GM12878 (cell line): ENCODE measurements at regions not wholly inside any gene's neighbourhood (a gene's known extent, or its start where the extent isn't known, plus 50 kb on each side); places are given as distances from the start of the nearest gene placed in this dataset.

Experiments used
- ATAC-seq: fragments of 200-7000 bp; cut with Tn5 transposase; 3 replicates; pipeline ENCODE4 v1.9.1; 2020; ENCODE audit warnings: mild to moderate bottlenecking, moderate library complexity
- BruUV-seq: library from RNA; stranded (reverse); fragments of 400-500 nt; replicated peaks from 2 replicates; lab custom pipeline; 2021; lab: Mats Ljungman, UMichigan
- CTCF ChIA-PET: fragments of 300-600 bp; sonication (Branson Sonifier 250); formaldehyde crosslinking; extraction: SDS; loops from one replicate; lab custom pipeline; 2021; ENCODE audit warnings: inconsistent platforms; lab: Yijun Ruan, JAX
- POLR2A ChIA-PET: fragments of 350-600 bp; formaldehyde crosslinking; extraction: SDS; loops from one replicate; lab custom pipeline; 2021; ENCODE audit warnings: inconsistent platforms; lab: Charles Lee
- RAD21 ChIA-PET: fragments of 300-600 bp; sonication (Branson Sonifier 250); formaldehyde crosslinking; loops from one replicate; lab custom pipeline; 2023; ENCODE audit warnings: antibody characterized with exemption; ENCODE audit not compliant: unreplicated experiment; lab: Charles Lee
- SMC1A ChIA-PET: fragments of 300-600 bp; sonication (Branson Sonifier 250); formaldehyde crosslinking; loops from one replicate; lab custom pipeline; 2023; ENCODE audit not compliant: unreplicated experiment, uncharacterized antibody; lab: Charles Lee
- DNase-seq: peaks from one replicate; pipeline ENCODE4 v3.0.0-alpha.2; 2011; ENCODE audit warnings: low read depth, low spot score
- FAIRE-seq: peaks from 3 replicates; lab custom pipeline; 2011; peaks lifted over from hg19 to GRCh38; lab: Jason Lieb, UNC
- H2AFZ ChIP-seq: 2 replicates; pipeline ENCODE4 v1.6.0; 2011; ENCODE audit warnings: low read depth, low read length, control low read depth; ENCODE audit not compliant: control insufficient read depth
- H3K27ac ChIP-seq: 2 replicates; pipeline ENCODE4 v1.5.1; 2011; ENCODE audit warnings: control low read depth; ENCODE audit not compliant: control insufficient read depth, insufficient read depth
- H3K27me3 ChIP-seq, 2 experiments: replicated peaks in 1 of 2; 2 replicates each; pipeline versions ENCODE4 v1.6.0 to v1.6.1; 2011; ENCODE audit warnings: low read length in 1 of 2; ENCODE audit not compliant: control insufficient read depth in 2 of 2, insufficient read depth in 2 of 2
- H3K36me3 ChIP-seq, 2 experiments: 2 replicates each; pipeline ENCODE4 v1.5.1; 2011; ENCODE audit warnings: low read length in 1 of 2; ENCODE audit not compliant: control insufficient read depth in 2 of 2, insufficient read depth in 2 of 2
- H3K4me1 ChIP-seq: 2 replicates; pipeline ENCODE4 v1.6.1; 2011; ENCODE audit warnings: mild to moderate bottlenecking, low read length, moderate library complexity, mixed read lengths; ENCODE audit not compliant: control insufficient read depth, insufficient read depth
- H3K4me2 ChIP-seq: 2 replicates; pipeline ENCODE4 v1.6.0; 2011; ENCODE audit warnings: control low read depth; ENCODE audit not compliant: control insufficient read depth, insufficient read depth
- H3K4me3 ChIP-seq: fragments of 200-600 bp; sonication (generic); 2 replicates; pipeline ENCODE4 v1.5.1; 2016
- H3K79me2 ChIP-seq: 2 replicates; pipeline ENCODE4 v1.6.0; 2011; ENCODE audit warnings: low read length; ENCODE audit not compliant: control insufficient read depth, insufficient read depth
- H3K9ac ChIP-seq: 2 replicates; pipeline ENCODE4 v1.8.0; 2011; ENCODE audit warnings: low read length, control low read depth, mixed read lengths; ENCODE audit not compliant: control insufficient read depth, insufficient read depth
- H3K9me3 ChIP-seq: replicated peaks from 3 replicates; pipeline ENCODE4 v1.5.1; 2011; ENCODE audit warnings: mild to moderate bottlenecking, low read length; ENCODE audit not compliant: control insufficient read depth, insufficient read depth
- H4K20me1 ChIP-seq: 2 replicates; pipeline ENCODE4 v1.6.0; 2011; ENCODE audit not compliant: control insufficient read depth, insufficient read depth
- CEBPZ ChIP-seq: fragments of 150-350 bp; IDR thresholded peaks from 2 replicates; pipeline ENCODE4 v1.6.1; 2016; ENCODE audit warnings: low read depth, low read length
- CUX1 ChIP-seq: IDR thresholded peaks from 2 replicates; pipeline ENCODE4 v1.6.1; 2012; ENCODE audit warnings: improper control_type of control experiment, low read depth, low read length; ENCODE audit not compliant: insufficient replicate concordance
- EGR1 ChIP-seq, 2 experiments: IDR thresholded peaks; 1 replicate in 1 of 2; 2 replicates in 1 of 2; pipeline ENCODE4 v1.6.1; 2011 to 2012; ENCODE audit warnings: low read depth in 2 of 2, low read length in 2 of 2, borderline replicate concordance in 1 of 2, mild to moderate bottlenecking in 1 of 2, moderate library complexity in 1 of 2
- ETV6 ChIP-seq, 2 experiments: fragments of 450-650 bp in 1 of 2; IDR thresholded peaks in 1 of 2; conservative IDR thresholded peaks in 1 of 2; 2 replicates each; pipeline ENCODE4 v1.6.1; 2014; ENCODE audit warnings: antibody characterized with exemption in 1 of 2, borderline replicate concordance in 1 of 2, low read depth in 1 of 2, mild to moderate bottlenecking in 1 of 2, moderate library complexity in 1 of 2
- MEF2B ChIP-seq: fragments of 450-650 bp; IDR thresholded peaks from 2 replicates; pipeline ENCODE4 v1.6.1; 2018; ENCODE audit warnings: mild to moderate bottlenecking, moderate library complexity; ENCODE audit not compliant: partially characterized antibody, poor library complexity, severe bottlenecking
- RUNX3 ChIP-seq: IDR thresholded peaks from 2 replicates; pipeline ENCODE4 v1.6.1; 2012; ENCODE audit warnings: low read length, inconsistent platforms
- SREBF1 ChIP-seq: IDR thresholded peaks from 2 replicates; pipeline ENCODE4 v1.6.1; 2012; ENCODE audit warnings: mild to moderate bottlenecking, low read length
- ZNF24 ChIP-seq: fragments of 450-650 bp; IDR thresholded peaks from 2 replicates; pipeline ENCODE4 v1.6.1; 2017; ENCODE audit warnings: antibody characterized with exemption, mild to moderate bottlenecking
- WGBS: methylation state at CpG from one replicate; pipeline ENCODE4 v1.1.6; 2016; ENCODE audit warnings: low lambda C conversion rate; ENCODE audit not compliant: insufficient replicate concordance, insufficient coverage; ENCODE audit errors: missing lambda C conversion rate; 5-methylcytosine and 5-hydroxymethylcytosine counted together
- in situ Hi-C: fragments of 300-500 bp; cut with MboI; formaldehyde crosslinking; loops from 9 replicates; pipeline ENCODE4 v1.14.3; 2018; ENCODE audit warnings: mixed read lengths
- intact Hi-C: fragments of 100-400 bp; cut with micrococcal nuclease; formaldehyde crosslinking; loops from one replicate; pipeline ENCODE4 v1.14.2; 2022; ENCODE audit not compliant: unreplicated experiment

- RAD21 ChIA-PET = no interaction called here
- FAIRE-seq = no peak
Measured at GRCh38 chr3:4079339-4080195, 223.6 kb upstream of the SETMAR start.

More at GRCh38 chr3:4079339-4080195, 223.6 kb upstream of the SETMAR start:
- Histone ChIP-seq H3K4me1 (no peaks in the 10 kb centered on the region), H3K4me2 (no peak overlapping the region), H2AFZ (no peak overlapping the region), H3K27ac (no peak overlapping the region), H3K9ac (no peak overlapping the region), H3K9me3 (no peaks in the 10 kb centered on the region), H3K4me3 (no peak overlapping the region), H3K79me2 (no peaks in the 10 kb centered on the region), H4K20me1 (no peaks in the 10 kb centered on the region), H3K36me3 (no peaks in the 10 kb centered on the region), H3K27me3 (no peaks in the 10 kb centered on the region)
- CTCF ChIA-PET = no interaction called here
- no peak for DNase-seq
- TF ChIP-seq RUNX3 = no peak
- no peak for TF ChIP-seq ZNF24
- no peak for TF ChIP-seq EGR1 (IDR thresholded peaks at IDR 0.05; ENCODE audit: borderline replicate concordance in 1 of 2, low read depth in 2 of 2, low read length in 2 of 2)
- TF ChIP-seq CEBPZ = no peak
- TF ChIP-seq SREBF1 = no peak
- TF ChIP-seq CUX1 = no peak
- TF ChIP-seq MEF2B = no peak
- TF ChIP-seq ETV6 (conservative IDR thresholded peaks at IDR 0.05 in 1 of 2, IDR thresholded peaks at IDR 0.05 in 1 of 2; ENCODE audit: borderline replicate concordance in 1 of 2, low read depth in 1 of 2) = no peak
- in situ Hi-C loops (no loop called here), intact Hi-C loops (no loop called here)
- BruUV-seq = no TSS peak
- SMC1A ChIA-PET = no interaction called here
- 39% methylated on average over 6 of the region's 6 CpGs for WGBS
- POLR2A ChIA-PET = no interaction called here
- ATAC-seq = no peak
